DND-41 (cell line): ENCODE measurements at regions not wholly inside any gene's neighbourhood (a gene's known extent, or its start where the extent isn't known, plus 50 kb on each side); places are given as distances from the start of the nearest gene placed in this dataset.

ENCODE experiments used
- CTCF ChIP-seq: IDR thresholded peaks from 2 replicates; pipeline ENCODE4 v1.5.1; 2012; ENCODE audit warnings: borderline replicate concordance, low read length, moderate library complexity, mild to moderate bottlenecking; ENCODE audit not compliant: poor library complexity, severe bottlenecking; ENCODE audit errors: extremely low read depth
- EZH2 ChIP-seq: IDR thresholded peaks from 3 replicates; pipeline ENCODE4 v1.6.1; 2012; ENCODE audit warnings: borderline replicate concordance, low read depth, mild to moderate bottlenecking, moderate library complexity, low read length, inconsistent platforms; ENCODE audit not compliant: severe bottlenecking

GRCh38 chr17:73697872-73698271 lies 53.6 kb upstream of the SDK2 start:
- TF ChIP-seq EZH2, result no peak
- TF ChIP-seq CTCF, result no peak
